SJSA1 (cell line): ENCODE measurements at regions not wholly inside any gene's neighbourhood (a gene's known extent, or its start where the extent isn't known, plus 50 kb on each side); places are given as distances from the start of the nearest gene placed in this dataset.
"Not testable (repeated sequence)": the region's sequence is repeated elsewhere in the genome, so short reads cannot be mapped to it uniquely, and the experiment has no call there.

Source experiments
- DNase-seq, 2 experiments: peaks; one replicate each; pipeline ENCODE4 v3.0.0-alpha.2; 2015 to 2020; ENCODE audit warnings: low spot score in 2 of 2, low read depth in 1 of 2
- H3K27ac ChIP-seq: fragments of 250-450 bp; sonication (Bioruptor Pico); 2 replicates; pipeline ENCODE4 v1.5.1; 2020; ENCODE audit warnings: mild to moderate bottlenecking, moderate library complexity
- H3K27me3 ChIP-seq: fragments of 250-450 bp; sonication (Bioruptor Pico); replicated peaks from 2 replicates; pipeline ENCODE4 v1.5.1; 2020; ENCODE audit warnings: mild to moderate bottlenecking, moderate library complexity
- H3K36me3 ChIP-seq: fragments of 250-450 bp; sonication (Bioruptor Pico); 2 replicates; pipeline ENCODE4 v1.5.1; 2020; ENCODE audit warnings: mild to moderate bottlenecking
- H3K4me1 ChIP-seq: fragments of 250-450 bp; sonication (Bioruptor Pico); replicated peaks from 2 replicates; pipeline ENCODE4 v1.6.1; 2021; ENCODE audit warnings: mild to moderate bottlenecking
- H3K4me3 ChIP-seq: fragments of 250-450 bp; sonication (Bioruptor Pico); 2 replicates; pipeline ENCODE4 v1.5.1; 2020; ENCODE audit warnings: mild to moderate bottlenecking
- H3K9me3 ChIP-seq: fragments of 250-450 bp; sonication (Bioruptor Pico); replicated peaks from 2 replicates; pipeline ENCODE4 v1.5.1; 2020; ENCODE audit warnings: mild to moderate bottlenecking

DNA sequence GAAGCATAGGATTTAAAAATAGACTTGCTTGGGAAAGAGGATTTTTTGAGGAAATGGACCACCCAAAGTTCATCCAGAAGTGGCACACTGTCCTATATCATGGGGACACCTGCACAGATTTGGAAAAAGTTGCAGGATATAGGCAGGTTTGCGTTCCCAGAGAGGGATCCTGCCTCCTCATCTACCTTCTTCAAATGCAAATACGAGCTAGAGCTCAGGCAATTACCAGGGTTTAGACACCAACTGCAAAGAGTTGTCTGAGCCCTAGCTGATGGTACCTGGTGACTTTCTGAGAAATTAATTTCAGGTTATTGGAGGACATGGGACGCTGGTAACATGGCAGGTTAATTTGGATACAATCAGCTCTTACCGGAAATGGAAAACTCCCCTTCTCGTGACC lies 423.7 kb upstream of the MTPN start:
- Histone ChIP-seq H3K9me3 (no peaks in the 10 kb centered on the region), H3K4me1 (no peaks in the 10 kb centered on the region), H3K27ac (no peak overlapping the region), H3K36me3 (no peaks in the 10 kb centered on the region), H3K4me3 (no peak overlapping the region), H3K27me3 (no peaks in the 10 kb centered on the region; the same call in 1 of the 2 replicates)
- DNase-seq: no peak

- no peaks in the 10 kb centered on the region for H3K4me1 ChIP-seq
- DNase-seq: no peak
- no peaks in the 10 kb centered on the region; the same call in 1 of the 2 replicates for H3K27me3 ChIP-seq
- H3K27ac ChIP-seq: no peak overlapping the region
- H3K4me3 ChIP-seq: no peak overlapping the region
- no peaks in the 10 kb centered on the region for H3K9me3 ChIP-seq
- H3K36me3 ChIP-seq: no peaks in the 10 kb centered on the region
Measured at GRCh38 chr7:136399385-136399784, 422.2 kb upstream of the MTPN start.

GRCh38 chr7:136392856-136393255 lies 415.7 kb upstream of the MTPN start:
- Histone ChIP-seq H3K27ac (no peak overlapping the region), H3K4me1 (no peaks in the 10 kb centered on the region), H3K36me3 (no peaks in the 10 kb centered on the region), H3K4me3 (no peak overlapping the region), H3K27me3 (no peaks in the 10 kb centered on the region; the same call in 1 of the 2 replicates), H3K9me3 (no peaks in the 10 kb centered on the region)
- DNase-seq: no peak

DNA sequence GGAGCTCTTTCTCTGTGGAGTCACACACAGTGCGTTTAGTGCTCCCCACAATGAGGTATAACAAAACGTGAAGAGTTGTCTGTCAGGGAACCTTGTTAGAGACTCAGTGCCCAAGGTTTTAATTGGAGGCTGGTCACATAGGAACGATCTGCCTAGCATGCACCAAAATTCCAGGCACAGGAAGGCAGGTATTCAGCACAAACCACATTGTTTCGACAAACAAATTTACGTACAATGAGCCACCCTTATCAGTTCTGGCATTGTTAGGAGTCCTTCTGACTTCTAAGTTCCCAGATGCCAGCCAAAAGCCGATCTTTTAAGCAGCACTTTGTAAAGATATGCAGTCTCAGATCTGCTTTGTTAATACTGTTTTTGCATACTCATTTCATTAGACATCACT lies 414.2 kb upstream of the MTPN start:
- Histone ChIP-seq H3K4me3 (no peak overlapping the region), H3K27me3 (no peaks in the 10 kb centered on the region), H3K27ac (no peak overlapping the region), H3K4me1 (no peaks in the 10 kb centered on the region), H3K9me3 (no peaks in the 10 kb centered on the region), H3K36me3 (no peaks in the 10 kb centered on the region)
- no peak for DNase-seq

DNA sequence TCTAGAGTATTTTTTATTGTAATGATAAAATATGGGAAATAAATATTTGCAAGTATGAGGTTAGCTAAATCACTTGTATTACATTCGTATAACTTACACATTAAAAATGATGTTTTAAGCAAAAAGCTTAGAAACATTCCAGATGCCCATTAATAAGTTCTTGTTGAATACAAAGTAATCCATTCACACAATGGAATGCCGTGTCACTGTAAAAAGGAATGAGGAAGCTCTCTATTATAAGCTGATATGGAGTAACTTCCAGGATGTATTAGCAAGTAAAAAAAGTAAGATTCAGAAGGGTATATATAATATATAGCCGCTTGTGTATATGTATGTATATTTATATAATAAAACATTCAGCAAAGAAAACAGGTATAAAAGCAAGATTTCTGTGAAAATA lies 412.8 kb upstream of the MTPN start:
- no peak overlapping the region for H3K4me3 ChIP-seq
- H3K27me3 ChIP-seq: no peaks in the 10 kb centered on the region
- no peaks in the 10 kb centered on the region for H3K4me1 ChIP-seq
- H3K9me3 ChIP-seq: no peaks in the 10 kb centered on the region
- DNase-seq: no peak
- no peak overlapping the region for H3K27ac ChIP-seq
- no peaks in the 10 kb centered on the region for H3K36me3 ChIP-seq

GRCh38 chr7:136386876-136387275 lies 409.7 kb upstream of the MTPN start:
- H3K27ac ChIP-seq: no peak overlapping the region
- DNase-seq: no peak
- no peaks in the 10 kb centered on the region for H3K27me3 ChIP-seq
- H3K4me1 ChIP-seq: no peaks in the 10 kb centered on the region
- no peaks in the 10 kb centered on the region for H3K36me3 ChIP-seq
- H3K9me3 ChIP-seq: no peaks in the 10 kb centered on the region
- no peak overlapping the region for H3K4me3 ChIP-seq

- not testable (repeated sequence) for H3K27ac ChIP-seq, H3K36me3 ChIP-seq, H3K4me1 ChIP-seq, H3K9me3 ChIP-seq, H3K27me3 ChIP-seq, DNase-seq, H3K4me3 ChIP-seq
Measured at GRCh38 chr7:136371409-136371808, 394.2 kb upstream of the MTPN start.

- Histone ChIP-seq H3K36me3 (no peaks in the 10 kb centered on the region), H3K4me3 (no peak overlapping the region), H3K9me3 (no peaks in the 10 kb centered on the region), H3K4me1 (no peaks in the 10 kb centered on the region), H3K27me3 (no peaks in the 10 kb centered on the region; the same call in none of the 2 replicates), H3K27ac (no peak overlapping the region)
- DNase-seq: no peak
Measured at GRCh38 chr7:136370137-136370536, 393.0 kb upstream of the MTPN start.

DNA sequence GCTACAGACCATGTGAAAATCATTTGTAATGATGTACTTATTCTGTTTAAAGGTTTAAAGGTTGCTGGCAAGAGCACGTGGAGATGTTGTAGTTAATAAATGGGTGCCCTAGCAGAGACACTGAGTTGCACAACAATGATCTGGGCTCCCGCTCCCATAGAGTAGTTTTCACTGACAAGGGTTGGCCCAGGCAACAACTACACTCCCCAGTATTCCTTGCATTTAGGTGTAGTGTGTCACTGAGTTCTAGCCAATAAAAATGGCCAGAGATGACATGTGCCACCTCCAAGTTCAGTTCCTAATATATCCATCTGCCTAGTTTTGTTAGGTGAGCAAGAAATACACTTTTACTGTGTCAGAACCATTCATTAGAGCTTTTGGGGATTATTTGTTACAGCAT lies 392.1 kb upstream of the MTPN start:
- no peaks in the 10 kb centered on the region for H3K36me3 ChIP-seq
- H3K4me1 ChIP-seq: no peaks in the 10 kb centered on the region
- no peaks in the 10 kb centered on the region; the same call in none of the 2 replicates for H3K27me3 ChIP-seq
- H3K4me3 ChIP-seq: no peak overlapping the region
- no peak for DNase-seq
- H3K9me3 ChIP-seq: no peaks in the 10 kb centered on the region
- no peak overlapping the region for H3K27ac ChIP-seq

GRCh38 chr7:136359333-136359903 lies 382.3 kb upstream of the MTPN start:
- no peaks in the 10 kb centered on the region for H3K27me3 ChIP-seq
- H3K36me3 ChIP-seq: no peaks in the 10 kb centered on the region
- no peak overlapping the region for H3K27ac ChIP-seq
- no peaks in the 10 kb centered on the region for H3K4me1 ChIP-seq
- no peak overlapping the region for H3K4me3 ChIP-seq
- H3K9me3 ChIP-seq: no peaks in the 10 kb centered on the region
- DNase-seq: no peak

- Histone ChIP-seq H3K4me1 (no peaks in the 10 kb centered on the region), H3K4me3 (no peak overlapping the region), H3K9me3 (no peaks in the 10 kb centered on the region), H3K27ac (no peak overlapping the region), H3K27me3 (no peaks in the 10 kb centered on the region), H3K36me3 (no peaks in the 10 kb centered on the region)
- no peak for DNase-seq
Measured at GRCh38 chr7:136353287-136353686, 376.1 kb upstream of the MTPN start.

GRCh38 chr7:136348542-136349192 lies 371.5 kb upstream of the MTPN start:
- no peaks in the 10 kb centered on the region for H3K9me3 ChIP-seq
- H3K4me1 ChIP-seq: no peaks in the 10 kb centered on the region
- no peak for DNase-seq
- H3K27ac ChIP-seq: no peak overlapping the region
- H3K27me3 ChIP-seq: no peaks in the 10 kb centered on the region
- no peaks in the 10 kb centered on the region for H3K36me3 ChIP-seq
- no peak overlapping the region for H3K4me3 ChIP-seq

DNA sequence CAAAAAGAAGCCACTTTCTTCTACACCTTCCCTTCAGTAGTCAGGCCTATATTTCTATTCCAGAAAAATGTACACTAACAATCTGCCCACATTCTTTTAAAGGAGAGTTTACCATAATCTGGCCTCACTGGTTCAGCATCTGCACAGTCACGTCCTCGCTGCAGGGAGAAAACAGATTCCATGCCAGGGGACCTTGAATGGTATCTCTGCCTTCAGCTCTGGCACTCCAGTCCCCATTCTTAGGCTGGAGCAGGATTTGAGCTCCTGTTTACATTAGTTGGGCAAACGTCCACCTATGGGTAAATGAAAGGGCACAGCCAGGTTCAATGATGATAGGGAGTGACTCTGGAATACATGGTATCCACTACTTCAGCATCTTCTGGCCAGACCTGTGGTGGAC lies 371.0 kb upstream of the MTPN start:
- H3K27me3 ChIP-seq: no peaks in the 10 kb centered on the region
- H3K4me3 ChIP-seq: no peak overlapping the region
- DNase-seq: no peak
- no peaks in the 10 kb centered on the region for H3K36me3 ChIP-seq
- no peaks in the 10 kb centered on the region for H3K4me1 ChIP-seq
- H3K27ac ChIP-seq: no peak overlapping the region
- H3K9me3 ChIP-seq: no peaks in the 10 kb centered on the region

- no peaks in the 10 kb centered on the region for H3K27me3 ChIP-seq
- H3K4me3 ChIP-seq: no peak overlapping the region
- no peaks in the 10 kb centered on the region for H3K36me3 ChIP-seq
- H3K27ac ChIP-seq: no peak overlapping the region
- DNase-seq: no peak
- H3K4me1 ChIP-seq: no peaks in the 10 kb centered on the region
- no peaks in the 10 kb centered on the region for H3K9me3 ChIP-seq
Measured at GRCh38 chr7:136347488-136347887, 370.3 kb upstream of the MTPN start.

GRCh38 chr7:136342251-136342650 lies 365.1 kb upstream of the MTPN start:
- H3K4me1 ChIP-seq: no peaks in the 10 kb centered on the region
- H3K9me3 ChIP-seq: no peaks in the 10 kb centered on the region
- H3K27ac ChIP-seq: no peak overlapping the region
- H3K36me3 ChIP-seq: no peaks in the 10 kb centered on the region
- no peak overlapping the region for H3K4me3 ChIP-seq
- no peak for DNase-seq
- no peaks in the 10 kb centered on the region for H3K27me3 ChIP-seq
